ENCODE measurements at regions not wholly inside any gene's neighbourhood (a gene's known extent, or its start where the extent isn't known, plus 50 kb on each side); places are given as distances from the start of the nearest gene placed in this dataset.

DNA sequence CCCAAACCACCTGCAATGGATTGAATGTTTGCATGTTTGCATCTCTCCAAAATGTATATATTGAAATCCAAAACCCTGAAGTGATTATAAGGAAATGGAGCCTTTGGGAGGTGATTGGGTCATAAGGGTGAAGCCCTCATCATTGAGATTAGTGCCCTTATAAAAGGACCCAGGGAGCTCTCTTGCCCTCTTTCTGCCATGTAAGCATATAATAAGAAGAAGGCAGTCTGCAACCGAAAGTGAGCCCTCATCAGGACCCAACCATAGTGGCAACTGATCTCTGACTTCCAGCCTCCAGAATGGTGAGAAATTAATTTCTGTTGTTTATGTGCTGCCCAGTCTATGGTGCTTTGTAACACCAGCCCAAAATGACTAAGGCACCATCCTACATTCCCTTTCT lies 115.7 kb upstream of the EFNA5 start:
- no peak for TF ChIP-seq POLR2A (IDR thresholded peaks at IDR 0.05)
- TF ChIP-seq, protein P1, sequence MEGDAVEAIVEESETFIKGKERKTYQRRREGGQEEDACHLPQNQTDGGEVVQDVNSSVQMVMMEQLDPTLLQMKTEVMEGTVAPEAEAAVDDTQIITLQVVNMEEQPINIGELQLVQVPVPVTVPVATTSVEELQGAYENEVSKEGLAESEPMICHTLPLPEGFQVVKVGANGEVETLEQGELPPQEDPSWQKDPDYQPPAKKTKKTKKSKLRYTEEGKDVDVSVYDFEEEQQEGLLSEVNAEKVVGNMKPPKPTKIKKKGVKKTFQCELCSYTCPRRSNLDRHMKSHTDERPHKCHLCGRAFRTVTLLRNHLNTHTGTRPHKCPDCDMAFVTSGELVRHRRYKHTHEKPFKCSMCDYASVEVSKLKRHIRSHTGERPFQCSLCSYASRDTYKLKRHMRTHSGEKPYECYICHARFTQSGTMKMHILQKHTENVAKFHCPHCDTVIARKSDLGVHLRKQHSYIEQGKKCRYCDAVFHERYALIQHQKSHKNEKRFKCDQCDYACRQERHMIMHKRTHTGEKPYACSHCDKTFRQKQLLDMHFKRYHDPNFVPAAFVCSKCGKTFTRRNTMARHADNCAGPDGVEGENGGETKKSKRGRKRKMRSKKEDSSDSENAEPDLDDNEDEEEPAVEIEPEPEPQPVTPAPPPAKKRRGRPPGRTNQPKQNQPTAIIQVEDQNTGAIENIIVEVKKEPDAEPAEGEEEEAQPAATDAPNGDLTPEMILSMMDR (IDR thresholded peaks at IDR 0.05), result no peak

Data from heart left ventricle (tissue), 13 donors.